Neural crest cell (in vitro differentiated cells): ENCODE measurements at regions not wholly inside any gene's neighbourhood (a gene's known extent, or its start where the extent isn't known, plus 50 kb on each side); places are given as distances from the start of the nearest gene placed in this dataset.
A peak's percentile ranks its signal among the peaks of the same experiment; 100 is the strongest.
"Not testable (repeated sequence)": the region's sequence is repeated elsewhere in the genome, so short reads cannot be mapped to it uniquely, and the experiment has no call there.

Source experiments
- DNase-seq: peaks from one replicate; pipeline ENCODE4 v3.0.0; 2021; ENCODE audit warnings: low read depth, mixed read lengths, low spot score
- H3K27ac Mint-ChIP-seq: one replicate; pipeline ENCODE4 v1.8.0; 2021; ENCODE audit warnings: mild to moderate bottlenecking, mixed read lengths; ENCODE audit not compliant: unreplicated experiment
- H3K27me3 Mint-ChIP-seq: 2 replicates; pipeline ENCODE4 v1.8.0; 2021; ENCODE audit warnings: low read depth, mild to moderate bottlenecking, mixed read lengths
- H3K36me3 Mint-ChIP-seq: 2 replicates; pipeline ENCODE4 v1.8.0; 2021; ENCODE audit warnings: low read depth, mild to moderate bottlenecking, mixed read lengths
- H3K4me1 Mint-ChIP-seq: 2 replicates; pipeline ENCODE4 v1.8.0; 2021; ENCODE audit warnings: mixed read lengths
- H3K4me3 Mint-ChIP-seq: one replicate; pipeline ENCODE4 v1.8.0; 2021; ENCODE audit warnings: mild to moderate bottlenecking, mixed read lengths
- H3K9me3 Mint-ChIP-seq: 2 replicates; pipeline ENCODE4 v1.8.0; 2021; ENCODE audit warnings: mixed read lengths
- TF ChIP-seq, protein P1 (sequence below): fragments of 200-600 bp; sonication (generic); conservative IDR thresholded peaks from 2 replicates; pipeline ENCODE4 v1.5.0; 2021; ENCODE audit warnings: antibody characterized with exemption, mild to moderate bottlenecking

DNA sequence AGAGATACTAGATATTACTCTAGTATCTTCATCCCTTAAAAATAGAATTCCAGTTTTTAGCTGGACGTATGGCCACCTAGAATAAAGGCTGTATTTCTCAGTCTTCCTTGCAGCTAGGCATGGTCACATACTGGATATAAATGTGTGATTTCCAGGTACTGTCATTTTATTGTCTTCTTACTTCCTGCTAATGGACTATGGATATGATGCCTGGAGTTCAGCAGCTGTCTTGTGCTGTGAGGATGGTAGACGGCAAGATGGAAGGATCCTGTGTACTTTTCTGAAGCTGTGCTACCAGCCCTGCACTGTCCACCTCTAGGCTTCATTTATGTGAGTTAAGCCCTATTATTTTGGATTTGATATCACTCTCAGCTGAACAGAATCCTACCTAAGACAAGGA is 83.4 kb downstream of the EBLN2 start:
- H3K4me3 Mint-ChIP-seq, result no peak overlapping the region
- no peak overlapping the region for H3K27ac Mint-ChIP-seq
- H3K27me3 Mint-ChIP-seq, result no peaks in the 10 kb centered on the region

DNA sequence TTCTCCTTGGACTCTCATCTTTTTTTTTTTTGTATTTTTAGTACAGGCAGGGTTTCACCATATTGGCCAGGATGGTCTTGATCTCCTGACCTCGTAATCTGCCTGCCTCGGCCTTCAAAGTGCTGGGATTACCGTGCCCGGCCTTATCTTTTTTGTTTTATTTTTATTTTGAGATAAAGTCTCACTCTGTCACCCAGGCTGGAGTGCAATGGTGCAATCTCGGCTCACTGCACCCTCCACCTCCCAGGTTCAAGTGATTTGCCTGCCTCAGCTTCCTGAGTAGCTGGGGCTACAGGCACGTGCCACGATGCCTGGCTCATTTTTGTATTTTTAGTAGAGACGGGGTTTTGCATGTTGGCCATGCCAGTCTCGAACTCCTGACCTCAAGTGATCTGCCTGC is 86.0 kb downstream of the EBLN2 start:
- not testable (repeated sequence) for H3K4me3 Mint-ChIP-seq, DNase-seq, H3K27me3 Mint-ChIP-seq, H3K9me3 Mint-ChIP-seq, H3K4me1 Mint-ChIP-seq, H3K36me3 Mint-ChIP-seq, H3K27ac Mint-ChIP-seq

More for the DNA sequence above, 83.4 kb downstream of the EBLN2 start:
- no peak for DNase-seq
- TF ChIP-seq, protein P1, sequence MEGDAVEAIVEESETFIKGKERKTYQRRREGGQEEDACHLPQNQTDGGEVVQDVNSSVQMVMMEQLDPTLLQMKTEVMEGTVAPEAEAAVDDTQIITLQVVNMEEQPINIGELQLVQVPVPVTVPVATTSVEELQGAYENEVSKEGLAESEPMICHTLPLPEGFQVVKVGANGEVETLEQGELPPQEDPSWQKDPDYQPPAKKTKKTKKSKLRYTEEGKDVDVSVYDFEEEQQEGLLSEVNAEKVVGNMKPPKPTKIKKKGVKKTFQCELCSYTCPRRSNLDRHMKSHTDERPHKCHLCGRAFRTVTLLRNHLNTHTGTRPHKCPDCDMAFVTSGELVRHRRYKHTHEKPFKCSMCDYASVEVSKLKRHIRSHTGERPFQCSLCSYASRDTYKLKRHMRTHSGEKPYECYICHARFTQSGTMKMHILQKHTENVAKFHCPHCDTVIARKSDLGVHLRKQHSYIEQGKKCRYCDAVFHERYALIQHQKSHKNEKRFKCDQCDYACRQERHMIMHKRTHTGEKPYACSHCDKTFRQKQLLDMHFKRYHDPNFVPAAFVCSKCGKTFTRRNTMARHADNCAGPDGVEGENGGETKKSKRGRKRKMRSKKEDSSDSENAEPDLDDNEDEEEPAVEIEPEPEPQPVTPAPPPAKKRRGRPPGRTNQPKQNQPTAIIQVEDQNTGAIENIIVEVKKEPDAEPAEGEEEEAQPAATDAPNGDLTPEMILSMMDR, result no peak
- H3K4me1 Mint-ChIP-seq, result peaks cover 14% of the 10 kb centered on the region
- H3K9me3 Mint-ChIP-seq, result no peaks in the 10 kb centered on the region
- H3K36me3 Mint-ChIP-seq, result no peaks in the 10 kb centered on the region

DNA sequence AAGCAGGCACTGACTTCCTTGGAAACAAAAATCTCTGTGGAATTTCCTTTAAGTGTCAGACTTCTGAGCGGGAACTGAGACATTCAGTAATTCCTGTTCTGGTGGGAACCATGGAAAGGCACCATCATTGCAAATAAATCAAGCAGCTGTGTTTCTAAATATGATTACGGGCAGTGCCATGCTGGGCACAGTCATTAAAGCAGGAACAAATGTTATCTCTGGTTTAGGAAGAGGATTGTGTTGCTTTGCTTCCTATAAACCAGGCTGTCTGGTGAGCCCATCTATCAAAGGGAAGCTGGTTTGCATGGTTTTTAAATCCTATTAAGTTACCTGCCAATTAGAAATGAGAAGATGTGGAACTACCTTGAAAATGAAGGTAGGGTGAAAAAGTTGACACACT is 86.7 kb downstream of the EBLN2 start:
- H3K27ac Mint-ChIP-seq, result no peak overlapping the region
- no peak for DNase-seq
- H3K4me3 Mint-ChIP-seq, result no peak overlapping the region
- no peaks in the 10 kb centered on the region for H3K36me3 Mint-ChIP-seq
- H3K9me3 Mint-ChIP-seq, result no peaks in the 10 kb centered on the region
- H3K4me1 Mint-ChIP-seq, result peaks cover 8% of the 10 kb centered on the region
- H3K27me3 Mint-ChIP-seq, result no peaks in the 10 kb centered on the region
- TF ChIP-seq, protein P1, result no peak

DNA sequence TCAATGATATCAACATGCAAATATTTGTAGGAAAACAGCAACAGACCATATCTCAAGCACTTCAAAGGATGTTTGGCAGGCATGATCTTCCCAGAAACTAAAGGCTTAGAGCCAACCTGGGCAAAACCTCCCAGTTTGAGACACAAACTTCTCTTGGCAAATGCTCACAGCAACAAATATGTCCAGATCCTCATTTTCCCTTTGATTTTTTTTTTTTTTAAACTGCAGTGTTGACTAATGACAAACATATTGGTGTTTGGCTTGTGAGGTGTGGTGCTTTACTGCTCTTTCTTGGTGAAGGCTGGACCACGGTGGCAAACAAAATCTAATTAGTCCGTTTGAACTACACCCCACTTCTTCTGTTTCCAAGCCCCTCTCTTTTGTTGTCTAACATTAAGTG is 87.2 kb downstream of the EBLN2 start:
- Mint-ChIP-seq H3K27ac (no peak overlapping the region), H3K36me3 (no peaks in the 10 kb centered on the region), H3K4me1 (peaks cover 4% of the 10 kb centered on the region), H3K9me3 (no peaks in the 10 kb centered on the region), H3K4me3 (no peak overlapping the region), H3K27me3 (no peaks in the 10 kb centered on the region)
- DNase-seq, result no peak
- TF ChIP-seq, protein P1, result no peak

DNA sequence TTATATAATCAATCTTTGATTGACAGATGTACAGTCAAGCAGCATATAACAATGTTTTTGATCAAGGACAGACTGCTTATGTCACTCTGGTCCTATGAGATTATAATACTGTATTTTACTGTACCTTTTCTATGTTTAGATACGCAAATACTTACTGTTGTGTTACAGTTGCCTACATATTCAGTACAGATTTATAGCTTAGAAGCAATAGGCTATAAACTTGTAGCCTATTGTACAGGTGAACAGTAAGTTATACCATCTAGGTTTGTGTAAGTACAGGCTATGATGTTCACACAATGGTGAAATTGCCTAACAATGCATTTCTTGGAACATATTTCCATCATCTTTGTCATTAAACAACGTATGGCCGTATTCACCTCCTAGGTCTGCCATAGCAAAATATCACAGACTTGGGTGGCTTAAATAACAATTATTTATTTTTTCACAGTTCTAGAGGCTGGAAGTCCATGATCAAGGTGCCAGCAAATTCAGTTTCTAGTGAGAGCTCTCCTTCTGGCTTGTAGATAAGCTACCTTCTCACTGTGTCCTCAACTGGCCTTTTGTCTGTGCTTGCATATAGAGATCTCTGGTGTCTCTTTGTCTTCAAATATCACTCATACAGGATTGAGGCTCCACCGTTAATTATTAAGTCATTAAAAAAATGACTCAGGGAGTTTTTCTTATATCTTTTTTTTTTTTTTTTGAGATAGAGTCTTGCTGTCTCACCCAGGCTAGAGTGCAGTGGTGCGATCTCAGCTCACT is 89.1 kb downstream of the EBLN2 start:
- Mint-ChIP-seq H3K9me3 (no peaks in the 10 kb centered on the region), H3K4me3 (no peak overlapping the region)
- DNase-seq, result no peak

DNA sequence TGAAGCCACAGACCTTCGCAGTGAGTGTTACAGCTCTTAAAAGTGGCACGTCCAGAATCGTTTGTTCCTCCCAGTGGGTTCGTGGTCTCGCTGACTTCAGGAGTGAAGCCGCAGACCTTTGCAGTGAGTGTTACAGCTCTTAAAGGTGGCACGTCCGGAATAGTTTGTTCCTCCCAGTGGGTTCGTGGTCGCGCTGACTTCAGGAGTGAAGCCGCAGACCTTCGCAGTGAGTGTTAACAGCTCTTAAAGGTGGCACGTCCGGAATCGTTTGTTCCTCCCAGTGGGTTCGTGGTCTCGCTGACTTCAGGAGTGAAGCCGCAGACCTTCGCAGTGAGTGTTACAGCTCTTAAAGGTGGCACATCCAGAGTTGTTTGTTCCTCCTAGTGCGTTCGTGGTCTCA is 91.1 kb downstream of the EBLN2 start:
- H3K27me3 Mint-ChIP-seq, H3K4me1 Mint-ChIP-seq, H3K4me3 Mint-ChIP-seq, DNase-seq, H3K36me3 Mint-ChIP-seq, H3K9me3 Mint-ChIP-seq: not testable (repeated sequence)
- H3K27ac Mint-ChIP-seq, result peak overlapping the region; percentile 27

More for the DNA sequence above, 89.1 kb downstream of the EBLN2 start:
- H3K36me3 Mint-ChIP-seq, result no peaks in the 10 kb centered on the region
- H3K27me3 Mint-ChIP-seq, result no peaks in the 10 kb centered on the region
- no peaks in the 10 kb centered on the region for H3K4me1 Mint-ChIP-seq
- TF ChIP-seq, protein P1, result no peak
- no peak overlapping the region for H3K27ac Mint-ChIP-seq

DNA sequence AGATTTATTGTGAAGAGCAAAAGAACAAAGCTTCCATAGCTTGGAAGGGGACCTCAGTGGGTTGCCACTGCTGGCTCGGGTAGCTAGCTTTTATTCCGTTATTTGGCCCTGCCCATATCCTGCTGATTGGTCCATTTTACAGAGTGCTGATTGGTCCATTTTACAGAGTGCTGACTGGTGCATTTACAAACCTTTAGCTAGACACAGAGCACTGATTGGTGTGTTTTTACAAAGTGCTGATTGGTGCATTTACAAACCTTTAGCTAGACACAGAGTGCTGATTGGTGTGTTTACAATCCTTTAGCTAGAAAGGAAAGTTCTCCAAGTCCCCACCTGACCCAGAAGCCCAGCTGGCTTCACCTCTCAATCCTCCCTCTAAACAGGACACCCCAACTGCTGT is 91.6 kb downstream of the EBLN2 start:
- not testable (repeated sequence) for DNase-seq, H3K36me3 Mint-ChIP-seq, H3K27ac Mint-ChIP-seq, H3K27me3 Mint-ChIP-seq, H3K4me3 Mint-ChIP-seq, H3K9me3 Mint-ChIP-seq, H3K4me1 Mint-ChIP-seq

DNA sequence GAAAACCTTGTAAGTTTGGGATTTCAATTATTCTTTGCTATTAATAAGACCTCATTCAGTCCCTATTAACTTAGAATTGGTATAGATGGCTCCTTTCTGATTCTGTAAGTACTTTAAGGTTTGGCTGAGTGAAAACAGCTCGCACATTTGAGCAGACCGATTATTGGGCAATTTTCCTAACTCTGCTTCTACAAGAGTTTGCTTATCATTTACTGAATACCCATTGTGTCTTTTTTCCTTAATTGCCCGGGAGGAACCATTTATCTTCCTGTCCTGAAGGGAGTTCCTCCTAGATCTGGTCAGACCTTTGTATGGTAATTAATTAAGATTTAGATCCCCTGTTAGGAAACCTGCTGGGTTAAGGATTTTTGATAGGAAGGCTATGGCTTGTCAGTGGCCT is 92.8 kb downstream of the EBLN2 start:
- H3K4me1 Mint-ChIP-seq, H3K4me3 Mint-ChIP-seq, H3K9me3 Mint-ChIP-seq, H3K36me3 Mint-ChIP-seq, H3K27me3 Mint-ChIP-seq, DNase-seq, H3K27ac Mint-ChIP-seq: not testable (repeated sequence)

DNA sequence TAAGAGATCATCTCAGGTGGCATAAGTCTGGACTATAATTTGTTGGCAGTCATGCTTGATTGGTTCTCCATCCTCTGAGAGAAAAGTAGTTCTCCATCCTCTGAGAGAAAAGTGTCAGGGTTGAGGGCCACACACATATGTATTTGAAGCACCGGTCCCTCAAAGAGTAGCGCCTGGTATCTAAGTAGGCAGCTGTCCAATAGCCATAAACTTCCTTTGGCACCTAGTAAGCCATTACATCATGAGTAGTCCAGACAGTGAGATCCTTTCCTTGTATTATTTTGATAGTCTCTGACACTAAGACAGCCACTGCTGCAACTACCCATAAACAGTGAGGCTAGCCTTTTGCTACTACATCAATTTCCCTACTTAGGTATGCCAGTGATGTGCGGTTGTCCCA is 94.0 kb downstream of the EBLN2 start:
- H3K4me1 Mint-ChIP-seq, H3K36me3 Mint-ChIP-seq, H3K4me3 Mint-ChIP-seq, DNase-seq, H3K27me3 Mint-ChIP-seq, H3K27ac Mint-ChIP-seq, H3K9me3 Mint-ChIP-seq: not testable (repeated sequence)
